Duodenal mucosa (tissue), 2 donors: ENCODE measurements at regions not wholly inside any gene's neighbourhood (a gene's known extent, or its start where the extent isn't known, plus 50 kb on each side); places are given as distances from the start of the nearest gene placed in this dataset.

ENCODE experiments used
- H3K27ac ChIP-seq: one replicate; pipeline ENCODE4 v1.7.0; 2013; ENCODE audit warnings: low read depth, low read length
- H3K27me3 ChIP-seq, 2 donors: one replicate each; pipeline ENCODE4 v1.7.0; 2013; ENCODE audit warnings: low read length in 2 of 2, control low read depth in 1 of 2; ENCODE audit not compliant: insufficient read depth in 2 of 2, control insufficient read depth in 1 of 2
- H3K36me3 ChIP-seq, 2 donors: one replicate each; pipeline ENCODE4 v1.7.0; 2013; ENCODE audit warnings: low read length in 2 of 2, control low read depth in 1 of 2; ENCODE audit not compliant: insufficient read depth in 2 of 2, control insufficient read depth in 1 of 2
- H3K4me1 ChIP-seq, 2 donors: one replicate each; pipeline ENCODE4 v1.7.0; 2013; ENCODE audit warnings: low read length in 2 of 2, control low read depth in 1 of 2; ENCODE audit not compliant: insufficient read depth in 2 of 2, control insufficient read depth in 1 of 2
- H3K4me3 ChIP-seq, 2 donors: one replicate each; pipeline ENCODE4 v1.7.0; 2013; ENCODE audit warnings: low read length in 2 of 2, low read depth in 1 of 2
- H3K9ac ChIP-seq, 2 donors: one replicate each; pipeline ENCODE4 v1.7.0; 2013; ENCODE audit warnings: low read length in 2 of 2, low read depth in 1 of 2
- H3K9me3 ChIP-seq, 2 donors: one replicate each; pipeline ENCODE4 v1.7.0; 2013; ENCODE audit warnings: low read length in 2 of 2, control low read depth in 1 of 2; ENCODE audit not compliant: control insufficient read depth in 1 of 2

DNA sequence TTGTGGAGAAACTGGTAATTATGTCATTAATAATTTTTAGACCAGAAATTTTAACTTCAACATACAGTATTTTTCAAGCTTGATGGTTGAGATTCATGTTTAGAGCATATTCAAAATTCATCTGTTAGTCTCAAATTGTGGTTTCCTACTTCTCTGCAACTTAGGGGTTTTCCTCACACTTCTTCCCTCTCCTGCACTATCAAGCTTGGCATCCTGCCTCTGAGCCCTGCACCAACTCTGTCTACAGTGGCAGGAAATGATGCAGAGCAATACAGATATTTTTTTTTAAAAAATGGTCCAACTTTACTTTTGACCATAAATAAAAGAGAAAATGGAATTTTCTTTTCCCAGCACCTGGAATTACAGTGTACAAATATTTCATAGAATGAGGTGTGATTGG lies 247.3 kb downstream of the NUP35 start:
- Histone ChIP-seq H3K27ac (no peak overlapping the region), H3K4me1 (no peaks in the 10 kb centered on the region), H3K9ac (no peak overlapping the region), H3K27me3 (no peaks in the 10 kb centered on the region), H3K9me3 (no peaks in the 10 kb centered on the region), H3K4me3 (no peak overlapping the region), H3K36me3 (no peaks in the 10 kb centered on the region)

DNA sequence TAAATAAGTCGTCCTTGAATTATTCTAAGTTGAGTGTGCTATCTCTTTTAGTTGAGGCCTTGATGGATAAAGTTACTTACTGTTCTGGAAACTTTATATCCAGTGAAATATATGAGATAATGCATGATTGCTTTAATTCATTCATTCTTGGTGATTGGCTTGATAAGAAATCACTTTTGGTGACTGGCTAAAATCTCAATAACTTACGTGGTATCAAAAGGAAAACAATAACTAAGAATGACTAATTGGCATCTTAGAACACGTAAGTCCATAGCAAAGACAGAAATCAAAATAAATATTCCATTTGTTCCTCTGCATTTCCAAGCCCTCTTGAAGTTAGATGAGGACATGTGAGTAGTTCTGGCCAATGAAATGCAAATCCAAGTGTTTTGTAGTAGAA lies 251.6 kb downstream of the NUP35 start:
- no peaks in the 10 kb centered on the region for H3K9me3 ChIP-seq
- no peak overlapping the region for H3K27ac ChIP-seq
- H3K4me1 ChIP-seq: no peaks in the 10 kb centered on the region
- no peak overlapping the region for H3K9ac ChIP-seq
- no peaks in the 10 kb centered on the region for H3K27me3 ChIP-seq
- no peaks in the 10 kb centered on the region for H3K36me3 ChIP-seq
- no peak overlapping the region for H3K4me3 ChIP-seq

DNA sequence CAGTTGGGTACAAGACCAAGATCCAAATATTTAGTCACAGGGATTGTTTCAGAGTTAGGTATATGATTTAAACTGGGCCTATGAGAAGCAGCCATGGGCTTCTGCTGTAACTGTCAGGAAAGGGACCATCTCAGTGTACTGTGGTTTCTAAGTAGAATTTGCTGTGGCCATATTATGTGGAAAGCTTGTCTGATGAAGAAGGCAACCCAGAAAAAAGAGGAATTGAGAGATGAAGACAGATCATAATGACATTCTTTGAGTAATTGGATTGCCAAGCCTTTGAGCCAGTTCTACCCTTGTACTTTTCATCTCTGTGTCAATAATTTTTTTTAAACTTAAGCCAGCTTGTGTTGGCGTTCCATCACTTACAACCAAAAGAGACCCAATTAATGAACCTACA lies 259.6 kb downstream of the NUP35 start:
- Histone ChIP-seq H3K36me3 (no peaks in the 10 kb centered on the region), H3K4me1 (no peaks in the 10 kb centered on the region), H3K9ac (no peak overlapping the region), H3K27me3 (no peaks in the 10 kb centered on the region), H3K27ac (no peak overlapping the region), H3K9me3 (no peaks in the 10 kb centered on the region), H3K4me3 (no peak overlapping the region)

DNA sequence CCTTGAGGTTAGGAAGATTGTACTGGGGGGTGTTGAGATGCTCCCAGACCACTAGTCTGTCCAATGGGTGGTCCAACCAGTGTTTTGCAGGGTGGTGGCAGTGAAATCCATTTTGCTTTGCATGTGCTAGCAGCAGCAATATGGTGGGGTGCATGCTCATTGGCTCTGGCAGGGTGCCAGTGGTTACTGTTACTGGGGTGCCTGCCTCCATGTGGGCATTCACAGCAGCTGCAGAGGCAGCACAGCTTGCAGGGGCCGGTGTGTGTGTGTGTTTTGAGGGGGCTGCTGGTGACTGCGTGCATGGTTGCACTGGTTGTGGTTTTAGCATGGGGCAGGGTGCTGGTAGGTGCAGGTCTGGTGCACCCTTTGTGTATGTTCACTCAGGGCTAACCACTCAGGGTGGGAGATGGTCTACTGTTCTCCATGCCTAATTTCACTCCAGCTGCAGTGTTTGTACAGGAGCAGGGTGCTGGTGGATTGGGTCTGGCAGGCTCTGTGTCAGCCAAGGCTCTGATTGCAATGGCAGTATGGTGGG lies 265.4 kb downstream of the NUP35 start:
- H3K36me3 ChIP-seq: no peaks in the 10 kb centered on the region
- H3K27me3 ChIP-seq: no peaks in the 10 kb centered on the region
- peaks cover 0 to 4% of the 10 kb centered on the region in 2 donors for H3K9me3 ChIP-seq
- H3K9ac ChIP-seq: no peak overlapping the region
- H3K27ac ChIP-seq: no peak overlapping the region
- no peak overlapping the region for H3K4me3 ChIP-seq
- H3K4me1 ChIP-seq: no peaks in the 10 kb centered on the region

DNA sequence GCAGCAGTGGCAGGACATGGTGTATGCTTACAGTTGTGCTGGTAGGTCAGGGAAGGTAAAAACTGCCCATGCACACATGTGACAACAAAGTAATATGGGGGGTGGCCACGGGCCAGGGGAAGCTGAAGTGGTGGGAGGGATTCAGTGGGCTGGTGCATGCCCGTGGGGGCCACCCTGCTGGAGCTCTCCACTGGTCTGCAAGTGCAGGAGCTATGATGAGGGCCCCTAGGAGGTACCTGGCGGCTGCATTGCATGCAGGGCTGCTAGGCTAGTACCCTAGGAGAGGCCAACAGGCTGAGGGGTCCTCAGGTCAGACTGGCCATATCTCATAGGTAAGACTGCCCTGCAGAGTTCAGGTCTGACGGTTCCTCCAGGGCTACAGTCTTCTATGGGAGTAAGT lies 265.9 kb downstream of the NUP35 start:
- Histone ChIP-seq H3K4me3 (no peak overlapping the region), H3K9ac (no peak overlapping the region), H3K27me3 (no peaks in the 10 kb centered on the region), H3K9me3 (peaks cover 0 to 4% of the 10 kb centered on the region in 2 donors), H3K4me1 (no peaks in the 10 kb centered on the region), H3K27ac (no peak overlapping the region), H3K36me3 (no peaks in the 10 kb centered on the region)

DNA sequence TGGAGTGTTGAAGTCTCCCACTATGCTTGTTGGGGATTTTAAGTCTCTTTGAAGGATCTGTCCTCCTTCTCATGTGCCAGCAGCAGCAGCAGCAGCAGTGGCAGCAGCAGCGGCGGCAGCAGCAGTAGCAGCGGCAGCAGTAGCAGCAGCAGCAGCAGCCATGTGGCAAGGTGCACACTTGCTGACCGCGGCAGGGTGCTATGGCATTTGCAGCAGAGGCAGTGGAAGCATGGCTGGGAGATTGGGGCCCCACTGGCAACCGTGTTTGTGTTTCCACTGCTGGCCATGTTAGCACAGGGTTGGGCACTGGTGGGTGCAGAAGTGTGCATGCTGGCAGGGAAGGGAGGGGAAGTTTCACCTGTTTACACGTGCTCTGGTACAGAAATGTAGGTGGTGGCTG lies 280.1 kb downstream of the NUP35 start:
- no peaks in the 10 kb centered on the region for H3K36me3 ChIP-seq
- H3K9ac ChIP-seq: no peak overlapping the region
- no peak overlapping the region for H3K27ac ChIP-seq
- H3K9me3 ChIP-seq: no peaks in the 10 kb centered on the region
- no peak overlapping the region for H3K4me3 ChIP-seq
- H3K27me3 ChIP-seq: no peaks in the 10 kb centered on the region
- no peaks in the 10 kb centered on the region for H3K4me1 ChIP-seq

DNA sequence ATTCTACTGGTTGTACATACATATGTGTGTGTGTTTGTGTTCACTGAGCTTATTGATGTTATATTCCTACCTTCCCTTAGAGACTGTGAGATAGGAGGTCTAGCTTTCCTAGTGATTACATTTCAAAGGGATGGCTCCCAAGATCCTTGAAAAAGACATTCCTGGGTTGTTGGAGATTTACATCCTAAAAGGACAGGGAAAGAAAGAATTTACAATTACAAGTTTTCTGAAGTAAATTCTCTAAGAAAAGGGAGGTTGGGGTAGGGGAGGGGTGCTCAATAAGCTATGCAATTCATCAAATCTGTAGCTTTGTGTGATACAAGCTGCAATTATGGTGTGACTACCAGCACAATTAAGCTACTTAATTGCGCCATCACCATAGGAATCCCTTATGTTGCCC lies 284.3 kb downstream of the NUP35 start:
- Histone ChIP-seq H3K4me3 (no peak overlapping the region), H3K4me1 (no peaks in the 10 kb centered on the region), H3K27me3 (no peaks in the 10 kb centered on the region), H3K9ac (no peak overlapping the region), H3K9me3 (no peaks in the 10 kb centered on the region), H3K36me3 (no peaks in the 10 kb centered on the region), H3K27ac (no peak overlapping the region)

DNA sequence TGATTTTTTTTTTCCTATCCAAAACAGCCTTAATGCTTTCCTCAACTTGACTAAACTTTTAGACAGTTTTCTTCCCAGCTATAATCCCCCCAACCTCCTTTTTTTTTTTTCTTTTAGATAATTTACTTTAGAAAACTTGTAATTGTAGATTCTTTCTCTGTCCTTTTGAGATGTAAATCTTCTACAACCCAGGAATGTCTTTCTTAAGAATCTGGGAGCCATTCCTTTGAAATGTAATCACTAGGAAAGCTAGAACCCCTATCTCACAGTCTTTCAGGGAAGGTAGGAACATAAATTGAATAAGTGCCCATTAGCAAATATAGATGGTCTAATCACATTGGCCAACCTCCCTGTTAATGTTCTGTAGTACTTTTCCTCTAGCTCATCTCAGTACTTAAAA lies 285.4 kb downstream of the NUP35 start:
- H3K27ac ChIP-seq: no peak overlapping the region
- H3K36me3 ChIP-seq: no peaks in the 10 kb centered on the region
- no peaks in the 10 kb centered on the region for H3K4me1 ChIP-seq
- H3K27me3 ChIP-seq: no peaks in the 10 kb centered on the region
- no peak overlapping the region for H3K9ac ChIP-seq
- H3K4me3 ChIP-seq: no peak overlapping the region
- no peaks in the 10 kb centered on the region for H3K9me3 ChIP-seq

DNA sequence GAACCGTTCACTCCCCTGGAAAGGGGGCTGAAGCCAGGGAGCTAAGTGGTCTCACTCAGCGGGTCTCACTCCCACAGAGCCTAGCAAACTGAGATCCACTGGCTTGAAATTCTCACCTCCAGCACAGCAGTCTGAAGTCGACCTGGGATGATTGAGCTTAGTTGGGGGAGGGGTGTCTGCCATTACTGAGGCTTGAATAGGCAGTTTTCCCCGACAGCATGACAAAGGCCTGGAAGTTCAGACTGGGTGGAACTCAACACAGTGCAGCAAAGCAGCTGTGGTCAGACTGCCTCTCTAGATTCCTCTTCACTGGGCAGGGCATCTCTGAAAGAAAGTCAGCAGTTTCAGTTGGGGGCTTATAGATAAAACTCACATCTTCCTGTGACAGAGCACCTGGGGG lies 292.5 kb downstream of the NUP35 start:
- Histone ChIP-seq H3K4me3 (no peak overlapping the region), H3K9me3 (no peaks in the 10 kb centered on the region)

DNA sequence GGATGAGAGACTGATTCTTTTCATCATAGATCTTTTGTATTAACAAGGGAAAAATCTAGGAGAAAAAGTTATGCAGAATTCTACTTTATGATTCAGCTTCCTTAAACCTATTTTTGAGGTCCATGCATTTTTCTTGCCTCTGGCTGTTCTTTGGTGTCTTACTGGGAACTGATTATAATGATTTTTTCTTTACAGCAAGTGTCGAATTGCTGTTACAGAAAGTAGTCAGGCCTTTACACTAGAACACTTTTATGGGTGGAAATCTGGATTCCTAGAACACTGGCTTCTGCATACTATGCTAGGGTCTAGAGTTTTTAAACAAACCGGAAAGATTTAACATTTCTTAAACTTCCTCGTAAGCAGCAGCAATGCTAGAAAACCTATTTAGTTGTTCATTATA lies 302.6 kb downstream of the NUP35 start:
- no peaks in the 10 kb centered on the region for H3K36me3 ChIP-seq

More for the DNA sequence above, 292.5 kb downstream of the NUP35 start:
- H3K36me3 ChIP-seq: no peaks in the 10 kb centered on the region
- no peaks in the 10 kb centered on the region for H3K27me3 ChIP-seq
- H3K4me1 ChIP-seq: no peaks in the 10 kb centered on the region
- H3K27ac ChIP-seq: no peak overlapping the region
- H3K9ac ChIP-seq: no peak overlapping the region

DNA sequence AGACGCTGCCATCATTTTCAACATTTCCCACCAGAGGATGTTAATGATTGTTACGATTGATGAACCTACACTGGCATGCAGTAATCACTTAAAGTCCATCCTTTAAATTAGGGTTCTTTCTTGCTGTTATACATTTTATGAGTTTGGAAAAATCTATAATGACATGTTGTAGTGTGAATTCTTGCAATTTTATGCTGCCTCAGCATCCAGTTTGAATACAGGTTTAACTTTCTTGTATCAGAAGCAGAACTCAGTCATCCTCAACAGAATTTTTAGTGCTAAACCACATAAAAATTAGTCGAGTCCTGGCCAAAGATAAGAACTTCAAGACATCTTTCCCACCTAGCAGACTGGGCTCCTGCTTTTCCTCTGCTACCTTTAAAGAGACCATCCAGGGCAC lies 303.3 kb downstream of the NUP35 start:
- H3K4me1 ChIP-seq: no peaks in the 10 kb centered on the region
- H3K27me3 ChIP-seq: no peaks in the 10 kb centered on the region
- no peak overlapping the region for H3K27ac ChIP-seq
- H3K9ac ChIP-seq: no peak overlapping the region
- no peak overlapping the region for H3K4me3 ChIP-seq
- peaks cover 0 to 5% of the 10 kb centered on the region in 2 donors for H3K9me3 ChIP-seq
- no peaks in the 10 kb centered on the region for H3K36me3 ChIP-seq

More for the DNA sequence above, 302.6 kb downstream of the NUP35 start:
- Histone ChIP-seq H3K27ac (no peak overlapping the region), H3K9ac (no peak overlapping the region), H3K4me1 (no peaks in the 10 kb centered on the region), H3K27me3 (no peaks in the 10 kb centered on the region), H3K4me3 (no peak overlapping the region), H3K9me3 (peaks cover 0 to 5% of the 10 kb centered on the region in 2 donors)
